Parathyroid adenoma (tissue), 2 donors: ENCODE measurements at regions not wholly inside any gene's neighbourhood (a gene's known extent, or its start where the extent isn't known, plus 50 kb on each side); places are given as distances from the start of the nearest gene placed in this dataset.

Experiments used
- H2AFZ ChIP-seq: fragments of 300-600 bp; sonication (generic); one replicate; pipeline ENCODE4 v1.7.0; 2017; ENCODE audit warnings: antibody characterized with exemption, mild to moderate bottlenecking
- H3K27ac ChIP-seq: fragments of 300-600 bp; sonication (generic); one replicate; pipeline ENCODE4 v1.7.0; 2017
- H3K27me3 ChIP-seq: fragments of 300-600 bp; sonication (generic); one replicate; pipeline ENCODE4 v1.7.0; 2017; ENCODE audit warnings: low read length; ENCODE audit not compliant: control insufficient read depth, insufficient read depth
- H3K36me3 ChIP-seq: fragments of 300-600 bp; sonication (generic); one replicate; pipeline ENCODE4 v1.7.0; 2017; ENCODE audit warnings: low read length; ENCODE audit not compliant: control insufficient read depth, insufficient read depth
- H3K4me1 ChIP-seq: fragments of 300-600 bp; sonication (generic); one replicate; pipeline ENCODE4 v1.7.0; 2017; ENCODE audit warnings: control low read depth
- H3K4me2 ChIP-seq: fragments of 300-600 bp; sonication (generic); one replicate; pipeline ENCODE4 v1.7.0; 2017; ENCODE audit warnings: low read length
- H3K4me3 ChIP-seq: fragments of 300-600 bp; sonication (generic); one replicate; pipeline ENCODE4 v1.7.0; 2017; ENCODE audit warnings: low read depth, low read length
- H3K79me2 ChIP-seq: fragments of 300-600 bp; sonication (generic); one replicate; pipeline ENCODE4 v1.7.0; 2017; ENCODE audit warnings: control low read depth
- H3K9ac ChIP-seq: fragments of 300-600 bp; sonication (generic); one replicate; pipeline ENCODE4 v1.7.0; 2017; ENCODE audit warnings: mild to moderate bottlenecking
- H3K9me3 ChIP-seq: fragments of 300-600 bp; sonication (generic); one replicate; pipeline ENCODE4 v1.7.0; 2017; ENCODE audit warnings: low read length; ENCODE audit not compliant: control insufficient read depth
- TF ChIP-seq, protein P1 (sequence below): fragments of 300-600 bp; sonication (generic); IDR thresholded peaks from one replicate; pipeline ENCODE4 v1.7.0; 2017; ENCODE audit warnings: antibody characterized with exemption, mild to moderate bottlenecking
- donor health status: primary hyperparathyroidism.

- Histone ChIP-seq H3K9me3 (no peaks in the 10 kb centered on the region), H3K4me2 (no peak overlapping the region), H3K4me1 (no peaks in the 10 kb centered on the region), H3K36me3 (no peaks in the 10 kb centered on the region), H3K27ac (no peak overlapping the region), H3K79me2 (no peaks in the 10 kb centered on the region), H3K9ac (no peak overlapping the region), H2AFZ (no peak overlapping the region), H3K27me3 (no peaks in the 10 kb centered on the region), H3K4me3 (no peak overlapping the region)
- TF ChIP-seq, protein P1, sequence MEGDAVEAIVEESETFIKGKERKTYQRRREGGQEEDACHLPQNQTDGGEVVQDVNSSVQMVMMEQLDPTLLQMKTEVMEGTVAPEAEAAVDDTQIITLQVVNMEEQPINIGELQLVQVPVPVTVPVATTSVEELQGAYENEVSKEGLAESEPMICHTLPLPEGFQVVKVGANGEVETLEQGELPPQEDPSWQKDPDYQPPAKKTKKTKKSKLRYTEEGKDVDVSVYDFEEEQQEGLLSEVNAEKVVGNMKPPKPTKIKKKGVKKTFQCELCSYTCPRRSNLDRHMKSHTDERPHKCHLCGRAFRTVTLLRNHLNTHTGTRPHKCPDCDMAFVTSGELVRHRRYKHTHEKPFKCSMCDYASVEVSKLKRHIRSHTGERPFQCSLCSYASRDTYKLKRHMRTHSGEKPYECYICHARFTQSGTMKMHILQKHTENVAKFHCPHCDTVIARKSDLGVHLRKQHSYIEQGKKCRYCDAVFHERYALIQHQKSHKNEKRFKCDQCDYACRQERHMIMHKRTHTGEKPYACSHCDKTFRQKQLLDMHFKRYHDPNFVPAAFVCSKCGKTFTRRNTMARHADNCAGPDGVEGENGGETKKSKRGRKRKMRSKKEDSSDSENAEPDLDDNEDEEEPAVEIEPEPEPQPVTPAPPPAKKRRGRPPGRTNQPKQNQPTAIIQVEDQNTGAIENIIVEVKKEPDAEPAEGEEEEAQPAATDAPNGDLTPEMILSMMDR = no peak
These were observed 473.1 kb upstream of the PODXL start for GRCh38 chr7:132029369-132030085.

GRCh38 chr7:132028144-132028920, 471.9 kb upstream of the PODXL start:
- Histone ChIP-seq H3K79me2 (no peaks in the 10 kb centered on the region), H3K4me1 (no peaks in the 10 kb centered on the region), H3K36me3 (no peaks in the 10 kb centered on the region), H3K9me3 (no peaks in the 10 kb centered on the region), H3K27me3 (no peaks in the 10 kb centered on the region), H3K9ac (no peak overlapping the region), H3K4me3 (no peak overlapping the region), H3K4me2 (no peak overlapping the region), H3K27ac (no peak overlapping the region), H2AFZ (no peak overlapping the region)
- TF ChIP-seq, protein P1 = no peak

- no peaks in the 10 kb centered on the region for H3K4me1 ChIP-seq
- no peaks in the 10 kb centered on the region for H3K27me3 ChIP-seq
- H3K79me2 ChIP-seq = no peaks in the 10 kb centered on the region
These were observed 467.9 kb upstream of the PODXL start for GRCh38 chr7:132024290-132024689.

GRCh38 chr7:132023466-132023865, 467.0 kb upstream of the PODXL start:
- H3K4me2 ChIP-seq = no peak overlapping the region
- no peaks in the 10 kb centered on the region for H3K27me3 ChIP-seq
- H3K79me2 ChIP-seq = no peaks in the 10 kb centered on the region
- no peak overlapping the region for H2AFZ ChIP-seq
- H3K9ac ChIP-seq = no peak overlapping the region
- H3K9me3 ChIP-seq = no peaks in the 10 kb centered on the region
- no peaks in the 10 kb centered on the region for H3K36me3 ChIP-seq
- TF ChIP-seq, protein P1 = no peak
- no peak overlapping the region for H3K4me3 ChIP-seq
- H3K4me1 ChIP-seq = no peaks in the 10 kb centered on the region
- H3K27ac ChIP-seq = no peak overlapping the region

More at GRCh38 chr7:132024290-132024689, 467.9 kb upstream of the PODXL start:
- Histone ChIP-seq H3K36me3 (no peaks in the 10 kb centered on the region), H3K4me3 (no peak overlapping the region), H2AFZ (no peak overlapping the region), H3K27ac (no peak overlapping the region), H3K4me2 (no peak overlapping the region), H3K9me3 (no peaks in the 10 kb centered on the region), H3K9ac (no peak overlapping the region)
- TF ChIP-seq, protein P1 = no peak
